ENCODE measurements at regions not wholly inside any gene's neighbourhood (a gene's known extent, or its start where the extent isn't known, plus 50 kb on each side); places are given as distances from the start of the nearest gene placed in this dataset.

DNA sequence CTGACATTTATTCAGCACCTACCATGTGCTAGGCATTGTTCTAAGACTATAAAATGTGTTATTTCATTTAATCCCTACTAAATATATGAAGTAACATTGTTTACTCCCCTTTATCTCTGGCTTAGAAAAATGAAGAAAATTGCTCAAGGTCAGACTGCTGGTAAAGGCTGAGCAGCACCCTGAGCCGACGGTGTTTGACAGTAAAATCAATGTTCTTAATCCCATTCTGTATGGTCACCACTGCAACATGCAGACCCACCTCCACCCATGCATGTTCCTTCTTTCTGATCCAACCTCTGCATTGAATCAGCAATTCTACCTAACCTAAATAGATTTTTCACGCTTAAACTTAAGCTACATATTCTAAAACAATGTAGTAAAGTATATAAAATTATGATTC lies 216.5 kb downstream of the ZBBX start:
- H3K4me3 ChIP-seq (ENCODE audit: low read depth, low read length), result no peak overlapping the region
- no peak for DNase-seq (ENCODE audit: low read depth)
- TF ChIP-seq, protein P1, sequence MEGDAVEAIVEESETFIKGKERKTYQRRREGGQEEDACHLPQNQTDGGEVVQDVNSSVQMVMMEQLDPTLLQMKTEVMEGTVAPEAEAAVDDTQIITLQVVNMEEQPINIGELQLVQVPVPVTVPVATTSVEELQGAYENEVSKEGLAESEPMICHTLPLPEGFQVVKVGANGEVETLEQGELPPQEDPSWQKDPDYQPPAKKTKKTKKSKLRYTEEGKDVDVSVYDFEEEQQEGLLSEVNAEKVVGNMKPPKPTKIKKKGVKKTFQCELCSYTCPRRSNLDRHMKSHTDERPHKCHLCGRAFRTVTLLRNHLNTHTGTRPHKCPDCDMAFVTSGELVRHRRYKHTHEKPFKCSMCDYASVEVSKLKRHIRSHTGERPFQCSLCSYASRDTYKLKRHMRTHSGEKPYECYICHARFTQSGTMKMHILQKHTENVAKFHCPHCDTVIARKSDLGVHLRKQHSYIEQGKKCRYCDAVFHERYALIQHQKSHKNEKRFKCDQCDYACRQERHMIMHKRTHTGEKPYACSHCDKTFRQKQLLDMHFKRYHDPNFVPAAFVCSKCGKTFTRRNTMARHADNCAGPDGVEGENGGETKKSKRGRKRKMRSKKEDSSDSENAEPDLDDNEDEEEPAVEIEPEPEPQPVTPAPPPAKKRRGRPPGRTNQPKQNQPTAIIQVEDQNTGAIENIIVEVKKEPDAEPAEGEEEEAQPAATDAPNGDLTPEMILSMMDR (IDR thresholded peaks at IDR 0.05; ENCODE audit: control insufficient read depth, extremely low read depth, insufficient read depth), result no peak

DNA sequence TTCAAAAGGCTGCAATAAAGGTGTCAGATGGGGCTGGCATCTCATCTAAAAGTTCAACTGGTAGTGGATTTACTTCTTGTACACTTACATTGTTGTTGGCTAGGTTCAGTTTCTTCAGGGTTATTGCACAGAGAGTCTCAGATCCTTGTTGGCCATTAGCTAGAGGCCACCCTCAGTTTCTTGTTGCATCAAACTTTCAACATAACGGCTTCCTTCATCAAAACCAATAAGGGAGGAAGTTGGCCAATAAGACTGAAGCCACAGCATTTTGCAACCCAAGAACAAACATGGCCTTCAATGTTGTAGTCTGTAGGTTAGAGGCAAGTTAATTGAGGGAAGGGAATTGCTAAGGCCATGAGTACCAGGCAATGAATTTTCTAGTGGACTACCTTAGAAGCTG lies 218.0 kb downstream of the ZBBX start:
- H3K4me3 ChIP-seq (ENCODE audit: low read depth, low read length), result no peak overlapping the region
- TF ChIP-seq, protein P1 (IDR thresholded peaks at IDR 0.05; ENCODE audit: control insufficient read depth, extremely low read depth, insufficient read depth), result no peak
- no peak for DNase-seq (ENCODE audit: low read depth)

DNA sequence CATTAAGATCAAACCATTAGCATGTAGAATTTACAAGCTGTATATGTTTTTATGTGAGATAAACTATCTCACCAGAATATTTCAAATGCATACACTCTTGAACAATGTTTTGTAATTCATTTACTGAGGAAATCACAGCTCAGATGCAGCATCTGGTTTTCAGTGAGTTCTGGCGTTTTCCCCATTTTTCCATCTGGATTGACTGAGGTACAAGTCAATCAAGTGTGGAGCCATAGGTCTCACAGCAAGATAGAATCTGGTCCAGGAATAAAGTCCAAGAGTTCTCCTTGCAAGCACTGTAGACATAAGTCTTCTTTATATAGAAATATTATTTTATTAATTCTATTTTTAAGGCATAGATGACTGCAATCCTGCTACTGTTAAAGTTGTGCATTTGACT lies 219.3 kb downstream of the ZBBX start:
- TF ChIP-seq, protein P1 (IDR thresholded peaks at IDR 0.05; ENCODE audit: control insufficient read depth, extremely low read depth, insufficient read depth), result no peak
- DNase-seq (ENCODE audit: low read depth), result no peak
- H3K4me3 ChIP-seq (ENCODE audit: low read depth, low read length), result no peak overlapping the region

DNA sequence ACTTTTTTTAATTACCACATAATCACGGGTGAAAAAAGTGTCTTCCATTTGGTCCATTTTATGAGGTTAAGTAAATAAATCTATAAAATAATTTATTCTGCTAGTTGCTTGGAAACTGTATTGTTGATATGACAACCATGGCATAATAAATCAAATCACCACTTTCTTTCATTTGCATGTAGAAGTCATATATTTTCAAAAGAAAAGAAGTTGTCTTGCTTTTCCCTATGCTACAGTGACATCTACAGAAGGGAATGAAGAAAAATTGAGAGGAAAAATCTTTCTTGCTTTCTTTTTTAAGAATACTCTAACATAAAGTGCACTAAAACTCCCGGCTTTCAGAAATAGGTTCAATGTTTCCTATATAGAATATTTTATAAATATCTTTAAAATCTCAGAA lies 228.5 kb downstream of the ZBBX start:
- TF ChIP-seq, protein P1 (IDR thresholded peaks at IDR 0.05; ENCODE audit: control insufficient read depth, extremely low read depth, insufficient read depth), result peak; percentile 44
- H3K4me3 ChIP-seq (ENCODE audit: low read depth, low read length), result no peak overlapping the region
- DNase-seq (ENCODE audit: low read depth), result peak; percentile 49

DNA sequence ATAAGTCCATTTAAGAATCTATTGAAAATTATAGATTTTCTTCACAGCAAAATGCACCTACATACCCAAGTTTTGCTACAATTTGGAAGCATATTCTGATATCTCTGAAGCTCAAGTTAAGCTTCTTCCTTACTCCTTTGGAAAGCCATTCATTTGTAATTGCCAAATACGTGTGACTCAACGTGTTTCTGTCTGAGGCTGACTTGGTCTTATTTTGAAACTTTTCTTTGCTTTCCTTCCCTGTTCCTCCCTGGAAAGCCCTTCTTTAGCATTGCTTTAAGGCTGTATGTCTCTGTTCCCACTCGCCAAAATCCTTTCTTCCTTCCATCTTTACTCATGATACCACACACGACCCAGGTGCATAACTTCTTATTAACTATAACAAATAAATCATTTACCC lies 232.0 kb downstream of the ZBBX start:
- no peak overlapping the region for H3K4me3 ChIP-seq (ENCODE audit: low read depth, low read length)
- no peak for DNase-seq (ENCODE audit: low read depth)
- TF ChIP-seq, protein P1 (IDR thresholded peaks at IDR 0.05; ENCODE audit: control insufficient read depth, extremely low read depth, insufficient read depth), result no peak

DNA sequence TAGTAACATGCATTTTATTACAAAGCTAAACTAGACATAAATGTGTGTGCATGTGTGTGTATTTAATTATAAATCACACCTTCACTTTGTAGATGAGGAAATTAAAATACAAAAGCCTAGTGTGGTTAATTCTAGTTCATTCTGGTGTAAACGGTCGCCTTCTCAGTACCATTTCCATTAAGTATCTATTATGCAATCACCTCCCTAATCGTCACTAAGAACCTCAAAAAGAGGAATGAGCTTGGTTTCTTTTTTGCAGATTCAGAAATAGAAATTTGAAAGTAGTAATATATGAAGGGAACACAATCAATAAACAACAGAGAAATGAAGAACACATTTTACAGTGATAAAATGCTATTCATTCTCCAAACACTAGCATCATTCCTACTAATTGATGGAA lies 233.2 kb downstream of the ZBBX start:
- TF ChIP-seq, protein P1 (IDR thresholded peaks at IDR 0.05; ENCODE audit: control insufficient read depth, extremely low read depth, insufficient read depth), result no peak
- DNase-seq (ENCODE audit: low read depth), result no peak
- no peak overlapping the region for H3K4me3 ChIP-seq (ENCODE audit: low read depth, low read length)

DNA sequence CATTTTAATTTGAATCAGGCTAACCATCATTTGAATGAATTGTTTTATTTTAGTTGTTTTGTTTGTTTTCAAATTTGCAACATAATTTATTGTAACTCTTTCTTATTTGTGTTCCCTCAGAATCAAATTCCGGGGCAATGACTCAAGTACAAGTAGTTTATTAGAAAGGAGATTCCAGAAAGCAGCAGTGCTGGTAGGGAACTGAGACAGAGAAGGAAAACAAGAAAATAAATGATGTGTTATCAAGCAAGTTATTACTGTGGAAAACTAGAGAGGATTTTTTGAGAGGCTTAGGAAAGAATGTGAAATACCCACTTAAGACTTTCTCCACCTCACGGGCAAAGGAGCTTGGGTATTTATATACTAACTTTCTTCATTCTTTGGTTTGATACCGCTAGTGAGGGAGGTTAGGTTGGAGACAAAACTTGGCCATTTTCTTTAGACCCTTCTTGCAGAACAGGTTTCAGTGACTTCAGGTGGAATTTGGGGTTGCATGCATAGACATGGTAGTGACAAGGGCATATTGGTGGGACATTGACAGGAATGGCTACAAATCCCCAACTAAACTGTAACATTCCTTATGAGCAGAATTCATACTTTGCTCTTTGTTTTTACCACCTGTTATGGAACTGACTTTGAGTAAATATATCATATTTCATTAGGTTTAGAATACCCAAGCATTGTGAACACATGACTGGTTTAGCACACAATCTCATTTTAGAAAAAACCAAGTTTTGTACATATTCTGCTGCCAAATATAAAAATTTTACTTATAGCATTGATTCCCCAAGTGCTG lies 254.3 kb downstream of the ZBBX start:
- no peak overlapping the region for H3K4me3 ChIP-seq (ENCODE audit: low read depth, low read length)
- TF ChIP-seq, protein P1 (IDR thresholded peaks at IDR 0.05; ENCODE audit: control insufficient read depth, extremely low read depth, insufficient read depth), result no peak
- no peak for DNase-seq (ENCODE audit: low read depth)
